Caco-2 (cell line): ENCODE measurements at regions not wholly inside any gene's neighbourhood (a gene's known extent, or its start where the extent isn't known, plus 50 kb on each side); places are given as distances from the start of the nearest gene placed in this dataset.

Source experiments
- BruUV-seq: library from RNA; stranded (reverse); fragments of 400-500 nt; replicated peaks from 2 replicates; lab custom pipeline; 2021; lab: Mats Ljungman, UMichigan
- CTCF ChIA-PET: fragments of 300-600 bp; sonication (Branson Sonifier 250); formaldehyde crosslinking; loops from one replicate; lab custom pipeline; 2022; ENCODE audit warnings: antibody characterized with exemption; lab: Charles Lee
- POLR2A ChIA-PET: fragments of 300-600 bp; sonication (Branson Sonifier 250); formaldehyde crosslinking; loops from one replicate; lab custom pipeline; 2022; ENCODE audit warnings: antibody characterized with exemption; lab: Charles Lee
- DNase-seq, 2 experiments: peaks; one replicate each; pipeline versions ENCODE4 v3.0.0 to v3.0.0-alpha.2; 2020 to 2022
- H3K27me3 ChIP-seq: replicated peaks from 2 replicates; pipeline ENCODE4 v1.6.0; 2011; ENCODE audit warnings: low read length; ENCODE audit not compliant: control insufficient read depth, insufficient read depth
- H3K36me3 ChIP-seq: 2 replicates; pipeline ENCODE4 v1.5.1; 2011; ENCODE audit warnings: low read length; ENCODE audit not compliant: control insufficient read depth, insufficient read depth
- H3K4me1 ChIP-seq: fragments of 250-450 bp; sonication (Bioruptor Pico); 2 replicates; pipeline ENCODE4 v1.5.1; 2020; ENCODE audit warnings: mild to moderate bottlenecking
- H3K4me3 ChIP-seq: 2 replicates; pipeline ENCODE4 v1.5.1; 2011; ENCODE audit warnings: low read depth, mild to moderate bottlenecking, control low read depth, low read length
- H3K9me3 ChIP-seq: fragments of 250-450 bp; sonication (Bioruptor Pico); 2 replicates; pipeline ENCODE4 v1.5.1; 2020; ENCODE audit warnings: mild to moderate bottlenecking, moderate library complexity
- H3K27ac Mint-ChIP-seq: one replicate; pipeline ENCODE4 v1.8.0; 2022; ENCODE audit warnings: mixed read lengths; ENCODE audit not compliant: unreplicated experiment
- H3K27me3 Mint-ChIP-seq: one replicate; pipeline ENCODE4 v1.8.0; 2022; ENCODE audit warnings: mixed read lengths; ENCODE audit not compliant: insufficient read depth, unreplicated experiment
- H3K36me3 Mint-ChIP-seq: one replicate; pipeline ENCODE4 v1.8.0; 2022; ENCODE audit warnings: mild to moderate bottlenecking, mixed read lengths; ENCODE audit not compliant: insufficient read depth, unreplicated experiment
- H3K4me1 Mint-ChIP-seq: one replicate; pipeline ENCODE4 v1.8.0; 2022; ENCODE audit warnings: low read depth, mixed read lengths; ENCODE audit not compliant: unreplicated experiment
- H3K4me3 Mint-ChIP-seq: one replicate; pipeline ENCODE4 v1.8.0; 2022; ENCODE audit warnings: mild to moderate bottlenecking, moderate library complexity, mixed read lengths; ENCODE audit not compliant: unreplicated experiment
- H3K9me3 Mint-ChIP-seq: one replicate; pipeline ENCODE4 v1.8.0; 2022; ENCODE audit warnings: mixed read lengths; ENCODE audit not compliant: unreplicated experiment
- CTCF ChIP-seq, 2 experiments: fragments of 200-600 bp in 1 of 2; IDR thresholded peaks; 1 replicate in 1 of 2; 2 replicates in 1 of 2; pipeline versions ENCODE4 v1.5.1 to v1.8.0; 2011 to 2022; ENCODE audit warnings: antibody characterized with exemption in 1 of 2, control low read depth in 1 of 2, inconsistent platforms in 1 of 2, low read depth in 1 of 2, low read length in 1 of 2, mild to moderate bottlenecking in 1 of 2, moderate library complexity in 1 of 2; ENCODE audit not compliant: insufficient read depth in 1 of 2, severe bottlenecking in 1 of 2, unreplicated experiment in 1 of 2
- intact Hi-C: fragments of 100-400 bp; cut with micrococcal nuclease; formaldehyde crosslinking; loops from one replicate; pipeline ENCODE4 v1.10.0; 2022; ENCODE audit not compliant: unreplicated experiment

GRCh38 chr1:98143403-98143802 is 222.6 kb upstream of the DPYD start:
- Mint-ChIP-seq H3K27me3 (no peaks in the 10 kb centered on the region), H3K4me1 (no peaks in the 10 kb centered on the region), H3K36me3 (no peaks in the 10 kb centered on the region), H3K4me3 (no peak overlapping the region), H3K9me3 (no peaks in the 10 kb centered on the region), H3K27ac (no peak overlapping the region)
- Histone ChIP-seq H3K9me3 (no peaks in the 10 kb centered on the region), H3K36me3 (no peaks in the 10 kb centered on the region), H3K4me3 (no peak overlapping the region), H3K4me1 (no peaks in the 10 kb centered on the region), H3K27me3 (no peaks in the 10 kb centered on the region)
- TF ChIP-seq CTCF (IDR thresholded peaks at IDR 0.05; ENCODE audit: insufficient read depth in 1 of 2, low read depth in 1 of 2, low read length in 1 of 2, severe bottlenecking in 1 of 2, unreplicated experiment in 1 of 2), result no peak
- ChIA-PET POLR2A (no interaction called here), CTCF (no interaction called here)
- no TSS peak for BruUV-seq
- intact Hi-C loops, result no loop called here
- DNase-seq, result no peak

GRCh38 chr1:98133131-98133530 is 212.3 kb upstream of the DPYD start:
- CTCF ChIA-PET, result no interaction called here
- intact Hi-C loops, result no loop called here
- H3K27ac Mint-ChIP-seq, result no peak overlapping the region

GRCh38 chr1:98130408-98130807 is 209.6 kb upstream of the DPYD start:
- H3K9me3 ChIP-seq, result no peaks in the 10 kb centered on the region
- intact Hi-C loops, result no loop called here
- no TSS peak for BruUV-seq
- Mint-ChIP-seq H3K36me3 (no peaks in the 10 kb centered on the region), H3K4me1 (no peaks in the 10 kb centered on the region), H3K27ac (no peak overlapping the region), H3K9me3 (no peaks in the 10 kb centered on the region), H3K4me3 (no peak overlapping the region), H3K27me3 (no peaks in the 10 kb centered on the region)
- H3K4me3 ChIP-seq, result no peak overlapping the region
- ChIA-PET CTCF (no interaction called here), POLR2A (no interaction called here)
- DNase-seq, result no peak
- H3K4me1 ChIP-seq, result no peaks in the 10 kb centered on the region
- no peaks in the 10 kb centered on the region for H3K36me3 ChIP-seq
- no peaks in the 10 kb centered on the region for H3K27me3 ChIP-seq
- no peak for TF ChIP-seq CTCF (IDR thresholded peaks at IDR 0.05; ENCODE audit: insufficient read depth in 1 of 2, low read depth in 1 of 2, low read length in 1 of 2, severe bottlenecking in 1 of 2, unreplicated experiment in 1 of 2)

More at GRCh38 chr1:98133131-98133530, 212.3 kb upstream of the DPYD start:
- Histone ChIP-seq H3K9me3 (no peaks in the 10 kb centered on the region), H3K4me3 (no peak overlapping the region), H3K27me3 (no peaks in the 10 kb centered on the region), H3K4me1 (no peaks in the 10 kb centered on the region), H3K36me3 (no peaks in the 10 kb centered on the region)
- no TSS peak for BruUV-seq
- no peaks in the 10 kb centered on the region for H3K27me3 Mint-ChIP-seq
- no peak overlapping the region for H3K4me3 Mint-ChIP-seq
- DNase-seq, result no peak
- no peaks in the 10 kb centered on the region for H3K4me1 Mint-ChIP-seq
- TF ChIP-seq CTCF (IDR thresholded peaks at IDR 0.05; ENCODE audit: insufficient read depth in 1 of 2, low read depth in 1 of 2, low read length in 1 of 2, severe bottlenecking in 1 of 2, unreplicated experiment in 1 of 2), result no peak
- POLR2A ChIA-PET, result no interaction called here
- no peaks in the 10 kb centered on the region for H3K36me3 Mint-ChIP-seq
- no peaks in the 10 kb centered on the region for H3K9me3 Mint-ChIP-seq
